ENCODE measurements at regions not wholly inside any gene's neighbourhood (a gene's known extent, or its start where the extent isn't known, plus 50 kb on each side); places are given as distances from the start of the nearest gene placed in this dataset.

GRCh38 chr9:18255747-18256146 is 218.2 kb upstream of the ADAMTSL1 start:
- Histone ChIP-seq H4K91ac (ENCODE audit: insufficient read length, low read depth, low read length) (no peak overlapping the region), H2BK12ac (ENCODE audit: insufficient read length, low read depth, low read length) (no peak overlapping the region), H3K79me1 (ENCODE audit: insufficient read depth, low read depth, low read length, poor library complexity, severe bottlenecking) (no peaks in the 10 kb centered on the region), H4K8ac (replicated peaks; ENCODE audit: insufficient read length, low read depth, low read length) (no peak overlapping the region), H3K4me1 (ENCODE audit: insufficient read depth, low read length) (no peaks in the 10 kb centered on the region), H3K9ac (ENCODE audit: extremely low read depth, insufficient read length, low read length) (no peak overlapping the region), H4K5ac (ENCODE audit: insufficient read length, low read depth, low read length) (no peak overlapping the region), H3K4ac (ENCODE audit: low read depth, low read length) (no peak overlapping the region), H3K79me2 (ENCODE audit: insufficient read depth, low read length) (no peaks in the 10 kb centered on the region), H3K27ac (ENCODE audit: insufficient read length, low read depth, low read length) (no peak overlapping the region), H3K4me2 (ENCODE audit: insufficient read depth, insufficient read length, low read length) (no peak overlapping the region), H3K27me3 (ENCODE audit: insufficient read depth, low read length) (no peaks in the 10 kb centered on the region), H3K18ac (ENCODE audit: insufficient read length, low read depth, low read length) (no peak overlapping the region), H3K9me3 (ENCODE audit: control insufficient read depth, low read depth, low read length) (no peaks in the 10 kb centered on the region), H4K20me1 (ENCODE audit: control insufficient read depth, insufficient read depth, insufficient read length) (no peaks in the 10 kb centered on the region), H3K23me2 (ENCODE audit: insufficient read length, low read depth, low read length, poor library complexity, severe bottlenecking) (no peaks in the 10 kb centered on the region), H2AK5ac (ENCODE audit: insufficient read length, low read length) (no peak overlapping the region), H3K23ac (ENCODE audit: insufficient read length, low read depth, low read length) (no peak overlapping the region), H2AFZ (ENCODE audit: low read length) (no peak overlapping the region), H3T11ph (ENCODE audit: low read length) (no peak overlapping the region), H2BK5ac (ENCODE audit: insufficient read length, low read length) (no peak overlapping the region), H2BK15ac (ENCODE audit: low read depth, low read length) (no peak overlapping the region), H2BK120ac (ENCODE audit: low read depth, low read length, poor library complexity, severe bottlenecking) (no peak overlapping the region), H3K56ac (ENCODE audit: insufficient read length, low read depth, low read length) (no peak overlapping the region), H2BK20ac (ENCODE audit: low read depth, low read length, poor library complexity, severe bottlenecking) (no peak overlapping the region), H3K14ac (ENCODE audit: insufficient read depth, low read length) (no peak overlapping the region)
- Mint-ChIP-seq H3K36me3 (ENCODE audit: insufficient read depth in 1 of 3, low read depth in 3 of 3) (no peaks in the 10 kb centered on the region), H3K27ac (no peak overlapping the region), H3K27me3 (ENCODE audit: low read depth) (no peaks in the 10 kb centered on the region; the same call in 1 of the 2 replicates), H3K4me3 (no peak overlapping the region), H3K4me1 (0 out of 4 replicates have a peak, but pooled peaks cover 0 to 3% of the 10 kb centered on the region in 2 experiments), H3K9me3 (no peaks in the 10 kb centered on the region)
- DNase-seq = no peak
- no CpG with 5 or more reads among the region's 4 CpGs for WGBS (ENCODE audit: extremely low coverage, insufficient read length, low lambda C conversion rate)
- no peak for TF ChIP-seq CTCF (conservative IDR thresholded peaks at IDR 0.05)
